Sigmoid colon (tissue), 6 donors: ENCODE measurements at regions not wholly inside any gene's neighbourhood (a gene's known extent, or its start where the extent isn't known, plus 50 kb on each side); places are given as distances from the start of the nearest gene placed in this dataset.
"Not testable (repeated sequence)": the region's sequence is repeated elsewhere in the genome, so short reads cannot be mapped to it uniquely, and the experiment has no call there.

ENCODE experiments used
- DNase-seq: peaks from one replicate; pipeline ENCODE4 v3.0.0-alpha.2; 2019
- H3K27ac ChIP-seq, 4 donors: fragments of 200-600 bp; sonication (generic); one replicate each; pipeline ENCODE4 v1.5.1; 2016 to 2019; ENCODE audit warnings: mild to moderate bottlenecking in 1 of 4
- H3K27me3 ChIP-seq, 3 donors: fragments of 200-600 bp; sonication (generic); one replicate each; pipeline ENCODE4 v1.5.1; 2019; ENCODE audit warnings: mild to moderate bottlenecking in 1 of 3
- H3K36me3 ChIP-seq, 4 donors: fragments of 200-600 bp; sonication (generic); one replicate each; pipeline ENCODE4 v1.5.1; 2016 to 2019
- H3K4me1 ChIP-seq, 4 donors: fragments of 200-600 bp; sonication (generic); one replicate each; pipeline ENCODE4 v1.5.1; 2017 to 2019
- H3K4me3 ChIP-seq, 4 donors: fragments of 200-600 bp; sonication (generic); one replicate each; pipeline ENCODE4 v1.5.1; 2017 to 2019; ENCODE audit warnings: mild to moderate bottlenecking in 2 of 4, moderate library complexity in 1 of 4
- H3K9me3 ChIP-seq, 4 donors: fragments of 200-600 bp in 3 of 4; sonication (generic) in 3 of 4; one replicate each; pipeline versions ENCODE4 v1.5.1 to v1.6.1; 2013 to 2019
- EP300 ChIP-seq, 4 donors: sonication (generic); formaldehyde crosslinking; IDR thresholded peaks; one replicate each; pipeline ENCODE4 v1.6.1; 2017; ENCODE audit warnings: antibody characterized with exemption in 4 of 4
- POLR2A ChIP-seq, 2 donors: fragments of 450-650 bp; IDR thresholded peaks; one replicate each; pipeline ENCODE4 v1.6.1; 2016; ENCODE audit warnings: antibody characterized with exemption in 2 of 2, mild to moderate bottlenecking in 2 of 2, moderate library complexity in 2 of 2
- POLR2AphosphoS5 ChIP-seq, 4 donors: sonication (generic); formaldehyde crosslinking; IDR thresholded peaks; one replicate each; pipeline ENCODE4 v1.6.1; 2017; ENCODE audit warnings: antibody characterized with exemption in 4 of 4
- WGBS, 2 donors: extraction: QIAGEN DNeasy Blood & Tissue Kit; methylation state at CpG; one replicate each; pipeline ENCODE4 v1.1.7; 2013; 5-methylcytosine and 5-hydroxymethylcytosine counted together
- intact Hi-C: fragments of 100-400 bp; cut with DNase I; formaldehyde crosslinking; loops from one replicate; pipeline ENCODE4 v1.15.1; 2023
- TF ChIP-seq, protein P1 (sequence below), 4 experiments: fragments of 450-650 bp in 3 of 4; fragments of 200-600 bp in 1 of 4; IDR thresholded peaks; one replicate each; pipeline ENCODE4 v1.5.1; 2016 to 2019; ENCODE audit warnings: antibody characterized with exemption in 4 of 4, mild to moderate bottlenecking in 3 of 4, moderate library complexity in 2 of 4
- donor health status: healthy with polysubstance abuse.
- donor health status: healthy.

- 89 to 90% methylated on average over 4 of the region's 4 CpGs for WGBS, 2 donors
- DNase-seq = no peak
- intact Hi-C loops = no loop called here
- TF ChIP-seq EP300 (IDR thresholded peaks at IDR 0.05) = no peak
- TF ChIP-seq POLR2A (IDR thresholded peaks at IDR 0.05) = no peak
- TF ChIP-seq POLR2AphosphoS5 (IDR thresholded peaks at IDR 0.05) = no peak
- TF ChIP-seq, protein P1, sequence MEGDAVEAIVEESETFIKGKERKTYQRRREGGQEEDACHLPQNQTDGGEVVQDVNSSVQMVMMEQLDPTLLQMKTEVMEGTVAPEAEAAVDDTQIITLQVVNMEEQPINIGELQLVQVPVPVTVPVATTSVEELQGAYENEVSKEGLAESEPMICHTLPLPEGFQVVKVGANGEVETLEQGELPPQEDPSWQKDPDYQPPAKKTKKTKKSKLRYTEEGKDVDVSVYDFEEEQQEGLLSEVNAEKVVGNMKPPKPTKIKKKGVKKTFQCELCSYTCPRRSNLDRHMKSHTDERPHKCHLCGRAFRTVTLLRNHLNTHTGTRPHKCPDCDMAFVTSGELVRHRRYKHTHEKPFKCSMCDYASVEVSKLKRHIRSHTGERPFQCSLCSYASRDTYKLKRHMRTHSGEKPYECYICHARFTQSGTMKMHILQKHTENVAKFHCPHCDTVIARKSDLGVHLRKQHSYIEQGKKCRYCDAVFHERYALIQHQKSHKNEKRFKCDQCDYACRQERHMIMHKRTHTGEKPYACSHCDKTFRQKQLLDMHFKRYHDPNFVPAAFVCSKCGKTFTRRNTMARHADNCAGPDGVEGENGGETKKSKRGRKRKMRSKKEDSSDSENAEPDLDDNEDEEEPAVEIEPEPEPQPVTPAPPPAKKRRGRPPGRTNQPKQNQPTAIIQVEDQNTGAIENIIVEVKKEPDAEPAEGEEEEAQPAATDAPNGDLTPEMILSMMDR (IDR thresholded peaks at IDR 0.05) = no peak
- Histone ChIP-seq H3K9me3 (no peaks in the 10 kb centered on the region), H3K27ac (no peak overlapping the region), H3K4me3 (no peak overlapping the region), H3K36me3 (no peaks in the 10 kb centered on the region), H3K27me3 (no peaks in the 10 kb centered on the region), H3K4me1 (no peaks in the 10 kb centered on the region)
Observed at GRCh38 chr3:39651993-39652739, 157.2 kb upstream of the MYRIP start.

DNA sequence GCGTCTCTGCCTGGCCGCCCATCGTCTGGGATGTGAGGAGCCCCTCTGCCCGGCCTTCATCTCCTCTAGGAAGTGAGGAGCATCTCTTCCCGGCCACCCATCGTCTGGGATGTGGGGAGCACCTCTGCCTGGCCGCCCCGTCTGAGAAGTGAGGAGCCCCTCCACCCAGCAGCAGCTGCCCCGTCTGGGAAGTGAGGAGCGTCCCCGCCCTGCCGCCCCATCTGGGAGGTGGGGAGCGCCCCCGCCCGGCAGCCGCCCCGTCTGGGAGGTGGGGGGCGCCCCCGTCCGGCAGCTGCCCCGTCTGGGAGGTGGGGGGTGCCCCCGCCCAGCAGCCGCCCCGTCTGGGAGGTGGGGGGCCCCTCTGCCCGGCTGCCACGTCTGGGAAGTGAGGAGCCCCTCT is 153.7 kb upstream of the MYRIP start:
- H3K4me1 ChIP-seq, H3K4me3 ChIP-seq, H3K27me3 ChIP-seq, H3K9me3 ChIP-seq, H3K36me3 ChIP-seq, H3K27ac ChIP-seq, DNase-seq, intact Hi-C loops: not testable (repeated sequence)
- WGBS, 2 donors = 91 to 94% methylated on average over 26 of the region's 26 CpGs

GRCh38 chr3:39657075-39657474 is 152.3 kb upstream of the MYRIP start:
- Histone ChIP-seq H3K27me3 (no peaks in the 10 kb centered on the region), H3K9me3 (no peaks in the 10 kb centered on the region)
- intact Hi-C loops = no loop called here

DNA sequence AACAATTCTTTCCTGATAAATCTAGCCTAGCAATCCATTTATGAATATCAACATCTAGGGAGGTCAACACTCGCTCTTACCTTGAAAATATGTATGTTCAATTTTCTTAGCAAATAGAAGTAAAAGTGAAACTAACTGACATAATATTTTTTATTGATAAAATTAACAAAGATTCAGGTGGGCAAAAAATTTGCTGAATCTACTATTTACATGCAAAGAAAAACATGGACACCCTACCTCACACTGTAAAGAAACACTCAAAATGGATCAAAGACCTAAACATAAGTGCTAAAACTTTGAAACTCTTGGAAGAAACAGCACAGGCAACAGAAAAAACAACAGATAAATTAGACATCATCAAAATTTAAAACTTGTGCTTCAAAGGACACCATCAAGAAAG is 151.6 kb upstream of the MYRIP start:
- Histone ChIP-seq H3K4me1 (no peaks in the 10 kb centered on the region), H3K9me3 (no peaks in the 10 kb centered on the region), H3K36me3 (no peaks in the 10 kb centered on the region), H3K27me3 (no peaks in the 10 kb centered on the region), H3K27ac (no peak overlapping the region), H3K4me3 (no peak overlapping the region)
- WGBS, 2 donors = 92 to 97% methylated on average over 1 of the region's 1 CpG
- TF ChIP-seq EP300 (IDR thresholded peaks at IDR 0.05) (no peak), POLR2A (IDR thresholded peaks at IDR 0.05) (no peak), POLR2AphosphoS5 (IDR thresholded peaks at IDR 0.05) (no peak)
- TF ChIP-seq, protein P1 (IDR thresholded peaks at IDR 0.05) = no peak
- intact Hi-C loops = no loop called here
- no peak for DNase-seq

More at GRCh38 chr3:39657075-39657474, 152.3 kb upstream of the MYRIP start:
- Histone ChIP-seq H3K4me1 (no peaks in the 10 kb centered on the region), H3K4me3 (no peak overlapping the region), H3K36me3 (no peaks in the 10 kb centered on the region), H3K27ac (no peak overlapping the region)
- TF ChIP-seq POLR2A (IDR thresholded peaks at IDR 0.05) = no peak
- DNase-seq = no peak

- H3K4me1 ChIP-seq = no peaks in the 10 kb centered on the region
- H3K27me3 ChIP-seq = no peaks in the 10 kb centered on the region
- H3K9me3 ChIP-seq = no peaks in the 10 kb centered on the region
- no peak overlapping the region for H3K4me3 ChIP-seq
- H3K27ac ChIP-seq = no peak overlapping the region
- intact Hi-C loops = no loop called here
- 91 to 95% methylated on average over 4 of the region's 4 CpGs for WGBS, 2 donors
- H3K36me3 ChIP-seq = no peaks in the 10 kb centered on the region
- no peak for TF ChIP-seq POLR2AphosphoS5 (IDR thresholded peaks at IDR 0.05)
- TF ChIP-seq POLR2A (IDR thresholded peaks at IDR 0.05) = no peak
- TF ChIP-seq EP300 (IDR thresholded peaks at IDR 0.05) = no peak
- TF ChIP-seq, protein P1 (IDR thresholded peaks at IDR 0.05) = no peak
- no peak for DNase-seq
Observed at GRCh38 chr3:39664931-39665330, 144.5 kb upstream of the MYRIP start.

DNA sequence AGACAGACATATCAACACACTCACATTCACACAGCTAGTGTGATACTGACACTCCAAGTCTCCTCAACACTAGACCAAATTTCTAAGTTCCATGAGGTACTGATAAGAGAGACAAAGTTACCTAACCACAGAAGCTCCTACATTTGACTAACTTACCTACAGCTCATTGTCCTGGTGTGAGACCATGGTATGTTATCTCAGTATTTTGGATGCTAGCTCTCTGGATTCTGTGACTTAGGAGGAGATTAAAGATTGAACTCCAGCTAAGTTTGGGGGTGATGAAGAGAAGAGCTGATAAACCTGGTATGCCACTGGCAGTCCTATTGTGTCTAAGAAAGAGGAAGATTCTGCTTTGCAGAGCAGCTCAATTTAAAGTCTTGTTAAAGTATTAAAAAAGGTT is 144.0 kb upstream of the MYRIP start:
- DNase-seq = no peak
- no peaks in the 10 kb centered on the region for H3K36me3 ChIP-seq
- no peaks in the 10 kb centered on the region for H3K4me1 ChIP-seq
- TF ChIP-seq POLR2A (IDR thresholded peaks at IDR 0.05) = no peak
- TF ChIP-seq, protein P1 (IDR thresholded peaks at IDR 0.05) = no peak
- TF ChIP-seq POLR2AphosphoS5 (IDR thresholded peaks at IDR 0.05) = no peak
- TF ChIP-seq EP300 (IDR thresholded peaks at IDR 0.05) = no peak
- H3K9me3 ChIP-seq = no peaks in the 10 kb centered on the region
- intact Hi-C loops = no loop called here
- H3K27ac ChIP-seq = no peak overlapping the region
- no peaks in the 10 kb centered on the region for H3K27me3 ChIP-seq
- H3K4me3 ChIP-seq = no peak overlapping the region
